ENCODE measurements at regions not wholly inside any gene's neighbourhood (a gene's known extent, or its start where the extent isn't known, plus 50 kb on each side); places are given as distances from the start of the nearest gene placed in this dataset.

- TF ChIP-seq, protein P1, sequence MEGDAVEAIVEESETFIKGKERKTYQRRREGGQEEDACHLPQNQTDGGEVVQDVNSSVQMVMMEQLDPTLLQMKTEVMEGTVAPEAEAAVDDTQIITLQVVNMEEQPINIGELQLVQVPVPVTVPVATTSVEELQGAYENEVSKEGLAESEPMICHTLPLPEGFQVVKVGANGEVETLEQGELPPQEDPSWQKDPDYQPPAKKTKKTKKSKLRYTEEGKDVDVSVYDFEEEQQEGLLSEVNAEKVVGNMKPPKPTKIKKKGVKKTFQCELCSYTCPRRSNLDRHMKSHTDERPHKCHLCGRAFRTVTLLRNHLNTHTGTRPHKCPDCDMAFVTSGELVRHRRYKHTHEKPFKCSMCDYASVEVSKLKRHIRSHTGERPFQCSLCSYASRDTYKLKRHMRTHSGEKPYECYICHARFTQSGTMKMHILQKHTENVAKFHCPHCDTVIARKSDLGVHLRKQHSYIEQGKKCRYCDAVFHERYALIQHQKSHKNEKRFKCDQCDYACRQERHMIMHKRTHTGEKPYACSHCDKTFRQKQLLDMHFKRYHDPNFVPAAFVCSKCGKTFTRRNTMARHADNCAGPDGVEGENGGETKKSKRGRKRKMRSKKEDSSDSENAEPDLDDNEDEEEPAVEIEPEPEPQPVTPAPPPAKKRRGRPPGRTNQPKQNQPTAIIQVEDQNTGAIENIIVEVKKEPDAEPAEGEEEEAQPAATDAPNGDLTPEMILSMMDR (IDR thresholded peaks at IDR 0.05): no peak
- TF ChIP-seq TAF1 (IDR thresholded peaks at IDR 0.05; ENCODE audit: borderline replicate concordance, low read depth, low read length): no peak
These were observed 399.3 kb downstream of the LRATD1 start for GRCh38 chr2:15031745-15032240.

All from SK-N-SH (cell line).